Stromal cell of bone marrow (primary cell): ENCODE measurements at regions not wholly inside any gene's neighbourhood (a gene's known extent, or its start where the extent isn't known, plus 50 kb on each side); places are given as distances from the start of the nearest gene placed in this dataset.

Experiments
- DNase-seq: peaks from one replicate; pipeline ENCODE4 v3.0.0-alpha.2; 2012; ENCODE audit warnings: low read depth

GRCh38 chr16:5468488-5468887 lies 370.9 kb upstream of the EEF2KMT start:
- DNase-seq, result no peak

- DNase-seq, result no peak
Observed at GRCh38 chr16:5467552-5467951, 370.0 kb upstream of the EEF2KMT start.

GRCh38 chr16:5466551-5466950 lies 369.0 kb upstream of the EEF2KMT start:
- DNase-seq, result no peak

- DNase-seq, result no peak
Observed at GRCh38 chr16:5465714-5466113, 368.1 kb upstream of the EEF2KMT start.

- no peak for DNase-seq
Observed at GRCh38 chr16:5463820-5464219, 366.2 kb upstream of the EEF2KMT start.

- DNase-seq, result no peak
Observed at GRCh38 chr16:5461574-5461973, 364.0 kb upstream of the EEF2KMT start.

- DNase-seq, result no peak
Observed at GRCh38 chr16:5461141-5461540, 363.5 kb upstream of the EEF2KMT start.

- no peak for DNase-seq
Observed at GRCh38 chr16:5460701-5461100, 363.1 kb upstream of the EEF2KMT start.

GRCh38 chr16:5459863-5460262 lies 362.3 kb upstream of the EEF2KMT start:
- DNase-seq, result no peak

- DNase-seq, result no peak
Observed at GRCh38 chr16:5455110-5455509, 357.5 kb upstream of the EEF2KMT start.

GRCh38 chr16:5454349-5454748 lies 356.8 kb upstream of the EEF2KMT start:
- DNase-seq, result no peak

GRCh38 chr16:5451641-5452040 lies 354.0 kb upstream of the EEF2KMT start:
- DNase-seq, result no peak

- DNase-seq, result no peak
Observed at GRCh38 chr16:5450409-5451104, 353.0 kb upstream of the EEF2KMT start.

- no peak for DNase-seq
Observed at GRCh38 chr16:5449901-5450300, 352.3 kb upstream of the EEF2KMT start.

GRCh38 chr16:5448798-5449197 lies 351.2 kb upstream of the EEF2KMT start:
- DNase-seq, result no peak

- no peak for DNase-seq
Observed at GRCh38 chr16:5447734-5448133, 350.1 kb upstream of the EEF2KMT start.

GRCh38 chr16:5446623-5447240 lies 349.1 kb upstream of the EEF2KMT start:
- no peak for DNase-seq

GRCh38 chr16:5444189-5444588 lies 346.6 kb upstream of the EEF2KMT start:
- DNase-seq, result no peak

- no peak for DNase-seq
Observed at GRCh38 chr16:5442986-5443385, 345.4 kb upstream of the EEF2KMT start.

- no peak for DNase-seq
Observed at GRCh38 chr16:5442054-5442453, 344.5 kb upstream of the EEF2KMT start.

- DNase-seq, result no peak
Observed at GRCh38 chr16:5438591-5438990, 341.0 kb upstream of the EEF2KMT start.

GRCh38 chr16:5433587-5433986 lies 336.0 kb upstream of the EEF2KMT start:
- DNase-seq, result no peak

GRCh38 chr16:5432166-5432565 lies 334.6 kb upstream of the EEF2KMT start:
- DNase-seq, result no peak

- no peak for DNase-seq
Observed at GRCh38 chr16:5430598-5430997, 333.0 kb upstream of the EEF2KMT start.
